ENCODE measurements at regions not wholly inside any gene's neighbourhood (a gene's known extent, or its start where the extent isn't known, plus 50 kb on each side); places are given as distances from the start of the nearest gene placed in this dataset.

DNA sequence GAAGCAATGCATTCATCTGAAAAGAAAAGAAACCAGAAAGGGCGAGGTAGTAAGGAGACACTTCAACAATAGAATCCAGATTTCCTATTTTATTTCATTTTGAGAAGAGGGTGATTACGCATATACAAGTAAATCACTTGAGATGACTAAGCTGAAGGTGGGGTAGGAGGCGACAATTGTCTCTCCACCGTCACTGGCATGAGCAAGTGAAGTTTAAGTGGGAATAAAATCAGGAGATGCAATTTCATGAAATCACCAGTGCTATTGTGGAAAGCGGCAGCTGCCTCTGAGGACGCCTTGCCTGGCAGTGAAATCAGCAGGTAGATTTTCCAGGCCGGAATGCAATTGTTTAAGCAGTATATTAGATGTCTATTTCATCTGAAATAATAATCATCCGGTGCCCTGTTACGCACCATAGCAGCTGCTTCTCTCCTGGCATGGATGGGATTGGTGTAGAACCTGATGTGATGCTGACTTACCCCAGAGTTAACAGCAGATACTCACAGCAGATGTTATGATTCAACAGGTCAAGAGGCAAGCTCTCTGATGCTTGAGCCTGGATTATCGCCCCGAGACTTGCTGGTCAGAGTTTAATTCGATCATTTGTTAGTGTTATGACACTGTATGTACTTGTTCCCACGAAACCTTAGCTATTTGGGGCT lies 64.3 kb downstream of the RASL11A start:
- TF ChIP-seq POLR2A (IDR thresholded peaks at IDR 0.05; ENCODE audit: extremely low read depth, insufficient read length) (no peak), CTCF (IDR thresholded peaks at IDR 0.05; ENCODE audit: low read depth, low read length) (no peak)
- TF ChIP-seq, protein P1, sequence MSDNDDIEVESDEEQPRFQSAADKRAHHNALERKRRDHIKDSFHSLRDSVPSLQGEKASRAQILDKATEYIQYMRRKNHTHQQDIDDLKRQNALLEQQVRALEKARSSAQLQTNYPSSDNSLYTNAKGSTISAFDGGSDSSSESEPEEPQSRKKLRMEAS (IDR thresholded peaks at IDR 0.05; ENCODE audit: low read depth, low read length): no peak
